GM21528 (cell line): ENCODE measurements at regions not wholly inside any gene's neighbourhood (a gene's known extent, or its start where the extent isn't known, plus 50 kb on each side); places are given as distances from the start of the nearest gene placed in this dataset.
A peak's percentile ranks its signal among the peaks of the same experiment; 100 is the strongest.

Experiments
- ATAC-seq: cut with Tn5 transposase; IDR thresholded peaks from one replicate; pipeline ENCODE4 v1.9.1; 2021; ENCODE audit warnings: mild to moderate bottlenecking, moderate library complexity; ENCODE audit not compliant: unreplicated experiment, low FRiP score

DNA sequence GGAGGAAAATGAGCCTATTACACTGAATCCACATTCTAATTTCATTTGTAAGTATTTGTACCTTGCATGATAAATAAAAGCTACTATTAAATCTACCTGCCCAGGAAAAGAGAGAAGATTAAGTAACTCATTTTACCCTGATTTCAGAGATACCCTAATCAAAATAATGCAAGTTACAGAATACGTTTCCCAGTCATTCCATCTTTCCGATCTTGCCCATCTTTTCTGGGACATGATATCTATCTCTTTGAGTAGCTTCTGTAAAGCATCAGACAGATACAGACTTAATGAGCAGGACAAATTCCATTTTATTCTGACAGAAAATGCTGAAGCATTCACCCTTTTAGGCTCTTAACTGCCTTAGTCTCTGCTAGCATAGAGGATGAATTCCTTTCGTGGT, 56.6 kb downstream of the SPRY2 start:
- ATAC-seq = no peak

- no peak for ATAC-seq
Measured at GRCh38 chr13:80278706-80279105, 62.2 kb downstream of the SPRY2 start.

DNA sequence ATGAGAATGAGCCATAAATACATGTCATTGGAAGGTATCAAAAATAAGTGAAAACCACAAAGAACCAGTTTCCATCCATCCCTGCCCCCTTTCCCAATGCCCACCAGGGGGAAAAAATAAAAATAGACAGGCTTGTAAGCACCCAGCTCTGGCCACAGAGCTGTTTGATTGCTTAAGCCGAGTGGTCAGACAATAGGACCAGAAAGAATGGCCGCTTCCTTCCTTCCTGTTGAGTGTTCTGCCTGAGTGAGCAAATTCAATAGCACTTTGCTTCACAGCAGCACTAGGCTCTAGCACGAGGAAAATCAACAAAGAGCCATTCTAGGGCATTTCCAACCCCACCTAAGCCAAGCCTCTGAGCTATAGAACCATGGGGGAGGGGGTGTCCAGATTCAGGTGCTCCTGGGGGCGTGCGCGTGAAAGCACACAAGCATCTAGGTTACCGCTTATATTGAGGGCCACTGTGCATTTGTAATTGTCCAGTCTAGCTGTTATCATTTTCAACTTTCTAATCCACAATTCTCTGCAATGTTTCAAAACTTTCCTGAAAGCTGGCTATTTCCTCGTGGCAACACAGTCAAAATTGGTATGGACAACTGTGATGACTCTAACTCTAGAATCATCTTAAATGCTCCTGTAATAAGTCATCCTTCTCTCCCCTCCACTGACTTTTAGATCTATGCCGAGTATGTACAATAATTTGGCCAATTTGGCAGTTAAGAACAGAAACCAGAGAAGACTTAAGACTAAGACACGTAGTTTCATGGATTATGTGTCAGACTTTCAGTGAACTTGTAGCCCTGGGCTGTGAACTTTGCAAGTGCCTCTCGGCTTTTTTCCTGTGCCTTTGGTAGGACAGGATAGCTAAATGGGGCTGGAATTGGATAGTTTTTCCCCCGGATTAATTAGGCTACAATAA, 64.3 kb downstream of the SPRY2 start:
- no peak for ATAC-seq

DNA sequence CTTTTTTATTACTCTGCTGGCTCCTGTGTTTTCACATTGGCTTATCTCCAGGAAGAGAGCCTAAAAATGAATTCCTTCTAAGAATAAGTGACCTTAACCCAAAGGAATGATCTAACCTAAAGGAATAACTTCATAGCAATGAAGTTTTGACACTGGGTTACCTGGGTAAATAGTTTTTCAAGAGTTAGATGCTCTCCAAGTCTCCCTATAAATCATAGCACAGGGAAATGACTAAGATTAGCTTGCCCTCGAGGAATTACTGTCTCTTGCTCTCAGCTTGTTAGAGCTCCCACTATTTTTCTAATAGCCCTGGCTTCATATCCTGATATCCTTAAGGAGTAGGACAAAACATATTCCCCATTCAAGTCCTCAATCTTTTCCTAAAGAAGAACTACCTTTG, 66.3 kb downstream of the SPRY2 start:
- ATAC-seq = no peak

DNA sequence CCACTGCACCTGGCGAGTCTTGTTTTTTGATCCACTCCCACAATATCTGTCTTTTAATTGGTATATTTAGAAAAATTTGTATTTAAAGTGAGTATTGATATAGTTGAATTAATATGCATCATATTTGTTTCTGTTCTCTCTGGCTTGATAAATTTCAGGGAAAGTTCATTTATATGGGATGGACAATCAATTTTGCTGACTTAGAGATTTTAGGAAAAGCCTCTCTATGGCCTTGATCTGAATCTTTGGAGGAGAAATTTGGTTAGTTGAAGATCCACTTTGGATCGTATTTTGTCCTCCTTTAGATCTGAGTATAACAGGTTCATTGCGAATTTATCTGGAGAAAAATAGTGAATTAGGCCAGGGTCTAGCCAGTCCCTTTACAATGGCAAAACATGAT, 67.2 kb downstream of the SPRY2 start:
- ATAC-seq = no peak

- ATAC-seq = peak; percentile 58
Measured at GRCh38 chr13:80265348-80265747, 75.6 kb downstream of the SPRY2 start.

- no peak for ATAC-seq
Measured at GRCh38 chr13:80263745-80264513, 77.0 kb downstream of the SPRY2 start.

GRCh38 chr13:80262051-80262695, 78.8 kb downstream of the SPRY2 start:
- no peak for ATAC-seq

DNA sequence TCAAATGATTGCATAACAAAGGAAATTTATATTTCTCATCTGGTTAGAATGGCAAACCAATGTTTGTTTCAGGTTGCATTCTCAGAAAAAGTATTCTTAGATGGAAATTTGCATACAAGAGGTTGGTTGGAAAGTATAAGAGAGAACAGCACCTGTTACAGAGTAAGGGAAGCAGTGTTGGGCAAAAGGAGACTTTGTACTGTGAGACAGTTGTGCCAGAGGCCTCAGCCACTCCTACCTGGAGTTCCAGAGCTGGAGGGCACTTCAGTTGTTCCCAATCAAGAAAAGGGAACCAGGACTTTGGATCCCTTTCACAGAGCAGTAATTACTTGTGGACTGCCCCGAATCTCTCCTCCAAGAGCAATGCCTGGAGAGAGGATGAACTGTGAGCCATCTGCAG, 81.8 kb downstream of the SPRY2 start:
- ATAC-seq = peak; percentile 72

GRCh38 chr13:80256352-80256932, 84.5 kb downstream of the SPRY2 start:
- peak; percentile 70 for ATAC-seq

DNA sequence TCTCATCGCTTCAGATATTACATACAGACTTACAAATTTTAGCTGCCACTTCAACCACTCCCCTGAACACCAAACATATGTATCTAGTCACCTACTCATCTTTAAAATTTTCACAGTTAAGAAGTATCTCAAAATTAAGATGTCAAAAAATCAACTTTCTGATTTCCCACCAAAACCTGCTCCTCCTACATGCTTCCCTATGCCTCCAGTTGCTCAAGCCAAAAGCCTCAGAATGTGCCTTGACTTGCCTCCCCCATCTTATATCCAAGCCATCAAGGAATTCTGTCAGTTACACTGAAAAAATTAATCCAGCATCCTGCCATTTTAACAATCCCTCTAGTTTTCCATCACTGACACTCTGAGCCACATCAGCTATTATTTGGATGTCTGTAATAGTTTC, 85.0 kb downstream of the SPRY2 start:
- ATAC-seq = no peak

DNA sequence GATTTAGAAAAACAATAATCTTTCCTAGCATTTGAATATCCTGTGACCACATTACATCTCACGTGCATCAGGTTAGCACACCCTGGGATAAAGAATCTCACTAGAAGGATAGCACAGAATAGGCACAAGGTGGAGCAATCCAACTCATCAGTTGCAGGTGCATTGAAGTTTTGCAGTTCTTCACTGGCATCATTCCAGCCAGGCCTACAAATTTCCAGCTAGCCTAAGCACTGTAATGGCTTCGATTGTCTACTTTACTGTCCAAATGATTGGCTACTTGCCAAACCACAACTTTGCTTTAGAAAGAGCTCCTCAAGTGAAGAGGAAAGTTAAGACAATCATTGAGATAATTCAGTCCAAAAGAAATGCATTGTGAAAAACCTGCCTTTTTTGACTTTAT, 89.5 kb downstream of the SPRY2 start:
- ATAC-seq = no peak

DNA sequence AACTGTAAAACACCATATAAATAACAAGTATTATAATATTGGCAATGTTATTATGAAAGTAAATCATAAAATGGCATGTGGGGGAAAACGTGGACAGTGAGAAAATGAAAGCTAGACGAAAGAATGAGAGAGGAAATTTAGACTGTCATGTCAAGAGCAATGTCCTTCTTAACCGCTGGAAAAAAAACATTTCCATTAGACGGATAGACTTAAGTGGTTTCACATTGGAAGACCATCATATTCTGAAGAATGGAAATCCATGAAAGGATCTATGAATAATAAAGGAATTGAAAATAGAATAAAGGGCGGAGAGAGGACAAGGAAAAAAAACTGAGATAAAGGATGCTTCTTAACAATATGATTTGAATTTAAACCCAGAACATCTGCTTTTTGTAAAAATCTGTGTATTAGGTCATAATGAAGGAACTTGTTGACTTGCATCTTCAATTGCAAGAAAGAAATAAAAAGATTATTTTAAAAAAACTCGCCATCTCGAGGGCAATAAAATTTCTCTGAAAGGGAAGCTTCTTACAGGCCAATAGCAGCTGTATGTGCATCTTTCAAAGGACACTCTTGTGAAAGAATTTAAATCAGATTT, 90.6 kb downstream of the SPRY2 start:
- no peak for ATAC-seq

DNA sequence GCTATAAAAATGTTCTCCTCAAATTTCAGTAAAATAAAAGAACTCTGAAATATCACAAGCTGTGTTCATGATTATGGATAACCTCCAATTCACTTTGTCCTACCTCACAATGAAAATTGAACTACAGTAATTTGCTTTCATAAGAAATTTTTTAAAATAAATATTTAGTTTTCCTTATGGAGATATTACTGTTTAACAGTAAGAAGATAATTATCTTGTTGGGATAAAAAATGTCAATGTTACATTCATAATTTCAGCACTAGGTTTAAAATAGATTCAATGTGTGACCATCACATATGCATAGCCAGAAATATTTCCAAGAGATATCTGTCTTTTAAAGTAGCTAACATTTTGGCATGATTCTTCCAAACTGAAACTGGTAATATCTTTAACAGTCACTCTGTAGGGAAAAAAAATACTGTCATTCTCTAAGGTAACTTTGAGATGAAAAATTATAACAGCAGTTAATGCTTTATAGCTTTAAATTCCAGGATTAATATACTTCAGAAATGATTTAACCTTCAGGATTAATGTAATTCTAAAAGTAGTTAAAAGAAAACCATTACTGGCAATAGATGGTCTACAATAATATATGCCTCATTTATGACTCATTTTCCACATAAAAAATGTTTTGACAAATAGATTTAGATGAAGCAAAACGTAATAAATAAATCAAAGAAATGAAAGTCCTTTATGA, 91.3 kb downstream of the SPRY2 start:
- no peak for ATAC-seq

GRCh38 chr13:80245162-80245733, 95.7 kb downstream of the SPRY2 start:
- no peak for ATAC-seq

- no peak for ATAC-seq
Measured at GRCh38 chr13:80244574-80244973, 96.4 kb downstream of the SPRY2 start.

DNA sequence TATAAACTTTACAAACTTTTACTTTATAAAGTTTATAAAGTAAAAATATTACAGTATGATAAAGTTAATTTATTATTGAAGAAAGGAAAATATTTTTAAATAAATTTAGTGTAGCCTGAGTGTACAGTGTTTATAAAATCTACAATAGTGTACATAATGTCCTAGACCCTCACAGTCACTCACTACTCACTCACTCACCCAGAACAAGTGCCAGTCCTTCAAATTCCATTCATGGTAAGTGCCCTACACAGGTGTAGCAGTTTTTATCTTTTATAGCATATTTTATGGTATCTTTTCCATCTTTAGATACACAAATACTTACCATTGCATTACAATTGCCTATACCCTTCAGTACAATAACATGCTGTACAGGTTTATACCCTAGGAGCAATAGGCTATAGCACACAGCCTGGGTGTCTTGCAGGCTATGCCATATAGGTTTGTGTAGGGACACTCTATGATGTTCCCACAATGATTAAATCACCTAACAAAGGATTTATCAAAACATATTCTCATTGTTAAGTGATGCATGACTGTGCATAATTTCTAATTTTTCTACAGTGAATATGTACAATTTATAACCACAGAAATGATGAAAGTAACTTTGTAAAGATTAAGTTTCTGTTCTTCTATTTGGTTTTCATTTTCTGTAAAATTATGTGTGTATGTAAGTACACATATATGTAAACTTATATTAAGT, 98.0 kb downstream of the SPRY2 start:
- ATAC-seq = no peak

GRCh38 chr13:80239571-80240255, 101.2 kb downstream of the SPRY2 start:
- ATAC-seq = no peak
